MM.1S (cell line): ENCODE measurements at regions not wholly inside any gene's neighbourhood (a gene's known extent, or its start where the extent isn't known, plus 50 kb on each side); places are given as distances from the start of the nearest gene placed in this dataset.

Experiments used
- DNase-seq: peaks from one replicate; pipeline ENCODE4 v3.0.0-alpha.2; 2015
- H2AFZ ChIP-seq: fragments of 300-600 bp; sonication (generic); 2 replicates; pipeline ENCODE4 v1.6.0; 2016; ENCODE audit warnings: antibody characterized with exemption, low read length
- H3F3A ChIP-seq: fragments of 300-600 bp; sonication (generic); 2 replicates; pipeline ENCODE4 v1.6.1; 2016; ENCODE audit warnings: mild to moderate bottlenecking, antibody characterized with exemption, low read length, moderate library complexity, mixed read lengths; ENCODE audit not compliant: insufficient read depth
- H3K27ac ChIP-seq: fragments of 300-600 bp; sonication (generic); 2 replicates; pipeline ENCODE4 v1.5.1; 2016; ENCODE audit warnings: mild to moderate bottlenecking, low read length
- H3K27me3 ChIP-seq: fragments of 300-600 bp; sonication (generic); replicated peaks from 2 replicates; pipeline ENCODE4 v1.6.0; 2016; ENCODE audit warnings: low read length; ENCODE audit not compliant: insufficient read depth
- H3K36me3 ChIP-seq: fragments of 300-600 bp; sonication (generic); replicated peaks from 2 replicates; pipeline ENCODE4 v1.6.1; 2016; ENCODE audit warnings: mild to moderate bottlenecking, low read length, mixed read lengths; ENCODE audit not compliant: insufficient read depth
- H3K4me1 ChIP-seq: fragments of 300-600 bp; sonication (generic); 2 replicates; pipeline ENCODE4 v1.6.1; 2016; ENCODE audit warnings: low read length, mixed read lengths
- H3K4me2 ChIP-seq: fragments of 300-600 bp; sonication (generic); 2 replicates; pipeline ENCODE4 v1.6.0; 2016; ENCODE audit warnings: low read depth, low read length
- H3K4me3 ChIP-seq: fragments of 300-600 bp; sonication (generic); 2 replicates; pipeline ENCODE4 v1.5.1; 2016; ENCODE audit warnings: low read length, mixed read lengths
- H3K79me2 ChIP-seq: fragments of 300-600 bp; sonication (generic); 2 replicates; pipeline ENCODE4 v1.6.1; 2016; ENCODE audit warnings: mixed run types, low read length, mixed read lengths
- H3K9ac ChIP-seq: fragments of 300-600 bp; sonication (generic); 2 replicates; pipeline ENCODE4 v1.6.1; 2016; ENCODE audit warnings: low read length, mixed read lengths
- H3K9me2 ChIP-seq: fragments of 300-600 bp; sonication (generic); replicated peaks from 2 replicates; pipeline ENCODE4 v1.6.1; 2016; ENCODE audit warnings: mild to moderate bottlenecking, low read length, mixed read lengths; ENCODE audit not compliant: insufficient read depth
- H3K9me3 ChIP-seq: fragments of 300-600 bp; sonication (generic); replicated peaks from 2 replicates; pipeline ENCODE4 v1.6.1; 2016; ENCODE audit warnings: mild to moderate bottlenecking, low read length, mixed read lengths; ENCODE audit not compliant: insufficient read depth
- H4K20me1 ChIP-seq: fragments of 300-600 bp; sonication (generic); 2 replicates; pipeline ENCODE4 v1.6.1; 2016; ENCODE audit warnings: mild to moderate bottlenecking, low read length, moderate library complexity, mixed read lengths; ENCODE audit not compliant: insufficient read depth
- CTCF ChIP-seq: fragments of 300-600 bp; sonication (generic); IDR thresholded peaks from 2 replicates; pipeline ENCODE4 v1.5.1; 2016; ENCODE audit warnings: antibody characterized with exemption, low read length, mixed read lengths
- EZH2 ChIP-seq: fragments of 300-600 bp; sonication (generic); optimal IDR thresholded peaks from 2 replicates; pipeline ENCODE3; 2017; ENCODE audit warnings: low read depth, mild to moderate bottlenecking, antibody characterized with exemption, low read length, mixed read lengths
- EZH2phosphoT487 ChIP-seq: fragments of 300-600 bp; sonication (generic); IDR thresholded peaks from 2 replicates; pipeline ENCODE4 v1.6.1; 2018; ENCODE audit warnings: antibody characterized with exemption, low read length

- Histone ChIP-seq H3K4me3 (no peak overlapping the region), H3K4me1 (no peaks in the 10 kb centered on the region), H4K20me1 (no peaks in the 10 kb centered on the region), H3K36me3 (no peaks in the 10 kb centered on the region), H3K27ac (no peak overlapping the region), H3K9me3 (no peaks in the 10 kb centered on the region), H3F3A (no peaks in the 10 kb centered on the region), H3K9me2 (no peaks in the 10 kb centered on the region), H3K27me3 (no peaks in the 10 kb centered on the region), H3K4me2 (no peak overlapping the region), H3K9ac (no peak overlapping the region), H2AFZ (no peak overlapping the region), H3K79me2 (no peaks in the 10 kb centered on the region)
- no peak for DNase-seq
- TF ChIP-seq CTCF (no peak), EZH2phosphoT487 (no peak), EZH2 (no peak)
Observed at GRCh38 chr18:25727281-25727985, 363.0 kb downstream of the SS18 start.

GRCh38 chr18:25726298-25726697 is 364.1 kb downstream of the SS18 start:
- H3K79me2 ChIP-seq, result no peaks in the 10 kb centered on the region
- H3K4me3 ChIP-seq, result no peak overlapping the region
- H3K4me1 ChIP-seq, result no peaks in the 10 kb centered on the region
- H3K4me2 ChIP-seq, result no peak overlapping the region
- no peaks in the 10 kb centered on the region for H3K36me3 ChIP-seq
- DNase-seq, result no peak
- no peaks in the 10 kb centered on the region for H4K20me1 ChIP-seq
- no peak overlapping the region for H3K9ac ChIP-seq
- no peak for TF ChIP-seq CTCF
- no peak for TF ChIP-seq EZH2
- no peak for TF ChIP-seq EZH2phosphoT487
- no peak overlapping the region for H3K27ac ChIP-seq
- no peaks in the 10 kb centered on the region for H3K27me3 ChIP-seq
- H3F3A ChIP-seq, result no peaks in the 10 kb centered on the region
- H3K9me2 ChIP-seq, result no peaks in the 10 kb centered on the region
- H3K9me3 ChIP-seq, result no peaks in the 10 kb centered on the region
- H2AFZ ChIP-seq, result no peak overlapping the region

GRCh38 chr18:25725501-25725900 is 364.9 kb downstream of the SS18 start:
- no peaks in the 10 kb centered on the region for H3K36me3 ChIP-seq
- no peaks in the 10 kb centered on the region for H3K4me1 ChIP-seq
- H3K4me3 ChIP-seq, result no peak overlapping the region
- no peaks in the 10 kb centered on the region for H3F3A ChIP-seq
- H3K9me2 ChIP-seq, result no peaks in the 10 kb centered on the region
- DNase-seq, result no peak
- H4K20me1 ChIP-seq, result no peaks in the 10 kb centered on the region
- no peak overlapping the region for H3K4me2 ChIP-seq
- no peaks in the 10 kb centered on the region for H3K27me3 ChIP-seq
- H3K27ac ChIP-seq, result no peak overlapping the region
- no peak overlapping the region for H3K9ac ChIP-seq
- TF ChIP-seq EZH2phosphoT487 (no peak), CTCF (no peak), EZH2 (no peak)
- no peaks in the 10 kb centered on the region for H3K79me2 ChIP-seq
- no peaks in the 10 kb centered on the region for H3K9me3 ChIP-seq
- no peak overlapping the region for H2AFZ ChIP-seq
